Hindlimb muscle (tissue), 1 donor: ENCODE measurements at regions not wholly inside any gene's neighbourhood (a gene's known extent, or its start where the extent isn't known, plus 50 kb on each side); places are given as distances from the start of the nearest gene placed in this dataset.
A peak's percentile ranks its signal among the peaks of the same experiment; 100 is the strongest.

Experiments
- DNase-seq: peaks from one replicate; pipeline ENCODE4 v3.0.0-alpha.2; 2013

DNA sequence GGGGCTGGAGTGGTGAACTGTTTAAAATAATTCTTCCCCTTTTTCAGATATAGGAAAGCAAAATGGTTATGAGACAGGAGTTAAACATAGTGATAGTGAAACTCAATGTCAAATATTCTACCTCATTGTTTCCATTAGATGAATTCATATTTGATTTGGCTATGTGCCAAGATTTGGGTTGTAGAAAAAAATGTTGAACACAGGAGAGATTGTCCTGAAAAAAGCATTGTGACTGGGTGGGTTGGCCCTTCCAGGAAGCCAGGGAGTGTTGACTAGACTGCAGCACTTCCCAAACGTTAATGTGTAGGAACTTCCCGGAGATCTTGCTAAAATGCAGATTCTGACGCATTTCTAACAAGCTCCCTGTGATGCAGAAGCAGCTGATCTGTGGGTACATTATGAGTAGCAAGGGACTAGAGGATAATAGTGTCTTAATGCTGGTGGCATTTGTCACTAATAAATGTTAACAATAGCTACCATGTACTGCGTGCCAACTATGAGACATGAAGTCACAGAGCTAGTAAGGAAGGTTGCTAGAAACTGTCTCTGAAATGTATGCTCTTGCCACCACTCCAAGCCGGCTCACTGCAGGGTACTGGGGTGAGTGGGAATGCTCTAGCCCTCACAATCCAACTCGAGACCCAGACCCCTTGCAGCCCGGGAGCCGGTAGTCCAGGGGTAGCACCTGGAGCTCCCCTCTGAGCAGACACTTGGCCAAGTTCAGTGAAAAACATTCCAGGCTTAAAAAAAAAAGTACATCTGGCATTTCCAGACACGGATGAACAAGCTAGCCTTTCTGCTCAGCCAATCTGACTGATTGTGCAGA is 120.6 kb downstream of the CD47 start:
- DNase-seq, result no peak

DNA sequence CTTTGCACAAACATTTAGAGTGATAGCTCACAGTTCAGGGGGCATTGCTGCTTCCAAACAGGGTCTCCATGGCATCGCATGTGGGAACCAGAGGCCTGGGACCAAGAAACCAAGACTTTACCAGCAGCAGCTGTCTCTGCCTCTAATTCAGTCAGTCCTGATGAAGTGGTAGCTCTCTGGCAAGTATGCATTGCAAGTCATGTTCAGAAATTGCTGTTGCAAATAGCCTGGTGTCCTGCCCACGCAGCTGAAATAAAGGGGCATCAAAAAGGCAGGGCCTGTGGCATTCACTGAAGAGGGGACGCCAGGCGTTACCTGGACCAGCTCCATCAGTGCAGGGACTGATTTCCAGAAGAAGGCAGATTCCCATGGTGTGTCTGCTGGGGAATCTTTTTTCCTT is 121.3 kb downstream of the CD47 start:
- DNase-seq, result no peak

DNA sequence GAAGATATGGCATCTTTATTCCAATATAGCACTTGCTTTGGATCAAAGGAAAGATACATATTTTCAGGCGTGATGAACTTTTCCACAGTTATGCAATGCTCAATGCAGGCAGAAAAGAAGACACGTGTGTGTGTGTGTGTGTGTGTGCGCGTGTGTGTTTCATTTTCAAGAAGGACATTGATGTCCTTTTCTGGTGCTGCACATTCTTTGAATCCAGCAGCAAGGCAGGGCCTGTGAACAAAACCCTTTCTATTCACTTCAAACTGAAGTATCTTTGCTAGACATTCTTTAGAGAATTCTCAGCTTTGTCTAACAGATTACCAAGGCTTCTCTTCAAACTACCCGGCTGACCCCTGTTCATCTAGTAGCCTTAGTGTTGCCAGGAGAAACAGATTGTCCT is 124.6 kb downstream of the CD47 start:
- DNase-seq, result no peak

DNA sequence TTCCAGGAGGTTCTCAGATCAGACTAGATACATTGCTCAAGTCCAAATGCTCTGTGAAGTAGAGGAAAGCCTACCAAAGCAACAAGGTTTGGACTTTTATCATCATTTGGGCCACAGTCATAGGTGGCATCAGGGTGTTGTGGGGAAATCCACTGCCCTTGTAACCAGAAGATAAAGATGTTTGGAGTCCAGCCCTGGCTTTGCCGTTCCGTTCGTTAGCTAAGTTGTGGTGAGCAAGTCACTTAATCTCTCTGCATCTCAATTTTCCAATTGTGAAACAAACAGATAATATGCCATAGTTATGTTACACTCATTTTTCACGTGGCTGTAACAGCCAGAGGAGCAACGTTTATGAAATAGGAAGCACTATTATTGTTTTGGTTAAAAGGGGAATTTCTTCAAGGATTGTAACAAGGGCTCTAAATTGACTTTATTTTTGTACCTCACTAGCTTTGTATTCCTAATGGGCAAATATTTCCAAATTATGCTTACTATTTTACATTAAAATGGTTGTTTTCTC is 125.6 kb downstream of the CD47 start:
- DNase-seq, result no peak

DNA sequence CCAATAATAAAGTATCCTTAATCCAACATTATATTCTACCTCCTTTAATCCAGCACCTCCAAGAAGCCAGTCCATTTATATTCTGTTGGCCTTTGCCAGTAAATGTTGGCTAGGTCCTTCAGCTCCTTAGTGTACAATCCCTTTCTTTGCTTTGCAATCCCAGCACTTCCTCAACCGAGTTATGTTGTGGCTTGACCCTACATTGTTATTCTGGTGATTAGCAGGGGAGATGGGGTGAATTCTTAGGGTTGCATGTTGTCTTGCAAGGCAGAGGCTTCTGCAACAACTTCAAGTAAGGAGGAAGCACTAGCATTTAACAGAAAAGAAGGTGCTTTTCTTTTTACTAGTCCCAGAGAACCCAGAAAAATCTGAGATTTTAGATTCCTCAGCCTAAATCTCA is 127.2 kb downstream of the CD47 start:
- DNase-seq, result no peak

DNA sequence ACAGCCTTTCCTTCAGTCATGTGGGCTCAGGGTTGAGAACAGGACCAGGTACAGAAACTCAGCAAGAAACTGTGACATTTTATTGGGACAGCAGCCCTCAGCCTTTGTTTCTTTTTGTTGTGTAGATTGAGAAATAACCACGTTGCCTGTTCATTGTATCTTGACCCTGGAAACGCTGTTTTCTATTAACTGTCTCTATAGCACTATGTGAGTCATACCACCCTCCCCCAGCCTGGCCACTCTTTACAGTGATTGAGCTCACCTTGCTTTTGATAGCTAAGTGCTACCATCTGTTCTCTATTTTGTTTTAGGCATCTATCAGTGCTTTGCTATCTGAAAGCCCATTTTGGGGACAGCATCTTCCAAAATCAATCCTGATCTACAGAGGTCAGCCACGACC is 127.9 kb downstream of the CD47 start:
- DNase-seq, result no peak

DNA sequence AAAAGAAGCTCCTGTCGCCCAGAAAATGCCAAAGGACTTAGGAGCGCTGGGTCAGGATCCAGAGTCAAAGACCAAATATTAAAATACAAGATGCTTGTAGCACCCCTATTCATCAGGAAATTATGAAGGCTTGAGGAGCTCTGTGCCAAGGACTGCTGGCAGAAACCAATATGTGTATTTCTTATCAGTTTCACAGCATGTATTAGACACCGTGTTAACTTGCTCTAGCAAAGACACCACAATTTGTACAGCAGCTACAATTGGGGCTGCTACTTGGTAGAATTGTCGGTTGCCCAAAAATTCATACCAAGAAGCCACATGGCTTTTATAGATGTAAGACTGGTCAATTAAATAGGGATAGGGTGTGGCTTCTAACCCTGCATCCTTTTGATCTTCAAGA is 128.8 kb downstream of the CD47 start:
- DNase-seq, result no peak

DNA sequence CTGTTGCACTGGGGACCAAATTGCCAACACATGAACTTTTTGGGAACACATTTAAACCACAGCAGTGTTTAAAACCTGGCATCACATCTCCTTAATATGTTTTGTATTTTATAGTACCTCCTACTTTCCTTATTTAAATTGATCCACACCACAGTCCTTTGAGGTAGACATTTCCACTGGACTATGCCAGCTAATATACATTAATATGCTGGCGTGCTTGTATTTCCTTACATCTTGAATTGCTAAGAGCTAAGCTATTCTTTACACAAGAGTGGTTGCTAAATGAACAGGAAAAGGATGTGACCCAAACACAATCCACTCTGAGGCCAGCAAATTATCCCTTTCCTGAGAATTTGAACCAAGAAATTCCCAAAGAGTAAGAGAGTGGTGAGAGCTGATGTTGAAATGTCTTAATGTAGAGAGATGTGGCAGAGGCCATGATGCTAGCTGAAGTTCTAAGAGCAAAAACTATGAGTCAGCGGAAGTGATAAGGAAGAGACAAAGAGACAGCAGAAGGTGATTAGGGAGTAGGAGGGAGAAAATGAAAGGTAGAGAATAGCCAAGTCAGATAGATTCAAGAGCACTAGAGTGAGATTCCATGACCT is 131.2 kb downstream of the CD47 start:
- DNase-seq, result no peak

DNA sequence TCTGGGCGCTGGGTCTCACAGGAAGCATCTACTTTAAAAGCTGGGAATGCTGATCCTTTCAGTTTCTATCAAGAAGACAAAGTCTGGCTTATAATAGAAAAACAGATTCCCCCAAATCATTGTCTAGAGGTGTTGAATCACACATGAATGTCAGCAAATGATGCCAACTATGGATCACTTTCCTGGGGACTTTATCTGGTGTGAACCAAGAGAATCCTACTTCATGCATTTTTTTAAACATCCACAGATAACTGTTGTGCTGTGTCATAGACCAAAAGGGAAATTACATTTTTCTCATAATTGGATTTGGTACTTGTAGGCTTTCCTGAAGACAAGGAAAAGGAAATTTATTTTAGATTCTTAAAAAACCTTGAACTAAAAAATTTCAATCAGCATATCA is 132.7 kb downstream of the CD47 start:
- DNase-seq, result no peak

DNA sequence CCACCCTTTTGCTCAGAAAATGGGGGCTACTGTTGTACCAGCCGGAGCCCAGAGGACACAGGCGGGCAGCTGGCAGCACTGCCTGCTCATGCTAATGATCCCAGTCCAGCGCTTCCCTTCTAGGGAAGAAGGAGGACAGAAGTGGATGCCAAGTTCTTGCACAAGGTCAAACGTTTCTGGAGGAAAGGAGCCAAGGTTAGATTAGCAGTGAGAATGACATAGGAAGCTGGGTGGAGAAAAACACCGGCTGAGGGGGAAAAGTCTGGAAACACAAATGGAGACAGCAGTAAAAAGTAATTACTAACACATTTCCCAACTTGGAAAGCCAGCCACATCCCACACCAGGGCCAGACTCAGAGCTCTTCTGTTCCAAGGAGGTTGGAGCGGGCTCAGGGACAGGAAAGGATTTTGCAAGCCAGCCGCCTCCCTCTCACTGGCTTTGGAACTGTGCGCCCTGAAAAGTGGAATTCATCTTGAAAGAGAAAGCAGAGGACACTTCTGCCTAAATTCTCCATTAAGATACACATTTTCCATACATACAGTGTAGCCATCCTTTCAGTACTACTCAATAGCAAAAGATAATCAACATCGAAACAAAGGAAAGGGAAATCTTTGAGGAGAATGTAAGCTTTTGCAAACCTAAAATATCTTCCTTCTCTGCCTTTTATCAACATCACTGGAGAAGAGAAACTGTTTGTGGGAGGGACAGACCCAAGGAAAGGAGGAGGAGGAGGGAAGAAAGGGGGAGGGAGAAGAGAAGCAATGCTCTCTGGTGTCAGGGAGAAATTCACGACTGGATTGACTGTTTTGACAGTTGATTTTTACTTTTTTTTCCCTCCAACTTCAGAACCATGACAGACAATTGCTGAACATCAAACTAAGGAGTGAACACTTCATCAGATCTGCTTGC is 133.6 kb downstream of the CD47 start:
- DNase-seq, result peak; percentile 93

DNA sequence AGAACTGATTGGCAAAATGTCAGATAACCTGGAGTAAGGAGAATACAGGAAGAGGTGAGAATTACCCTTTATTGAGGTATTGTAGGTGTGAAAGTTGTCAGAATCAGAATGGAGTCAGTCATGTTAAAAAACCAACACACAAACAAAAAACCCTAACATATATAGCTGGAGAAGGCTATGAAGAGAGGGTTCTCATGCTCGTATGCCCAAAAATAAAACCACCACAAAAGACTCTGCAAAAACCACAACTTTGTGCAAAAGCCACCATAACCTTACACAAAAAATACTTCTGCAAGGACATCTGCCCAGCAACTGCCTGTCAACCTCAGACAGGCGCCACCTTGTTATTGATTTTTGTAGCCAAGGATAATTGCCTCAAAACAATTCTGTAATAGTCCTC is 136.0 kb downstream of the CD47 start:
- DNase-seq, result no peak

DNA sequence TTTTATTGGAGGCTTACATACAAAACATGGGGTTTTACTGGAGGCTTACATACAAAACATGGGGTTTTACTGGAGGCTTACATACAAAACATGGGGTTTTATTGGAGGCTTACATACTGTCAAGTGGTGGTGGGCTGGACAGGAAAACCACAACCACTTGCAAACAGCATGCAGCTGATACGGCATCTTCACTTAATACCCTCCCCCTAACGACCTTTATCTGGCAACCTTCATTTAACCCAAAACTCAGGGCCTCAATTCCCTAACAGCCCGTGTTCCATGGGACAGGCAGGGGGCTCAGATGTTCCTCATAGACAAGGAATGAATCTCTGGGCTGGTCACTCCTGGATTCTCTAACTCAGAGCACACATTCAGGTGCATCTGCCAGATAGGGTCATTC is 137.1 kb downstream of the CD47 start:
- no peak for DNase-seq

DNA sequence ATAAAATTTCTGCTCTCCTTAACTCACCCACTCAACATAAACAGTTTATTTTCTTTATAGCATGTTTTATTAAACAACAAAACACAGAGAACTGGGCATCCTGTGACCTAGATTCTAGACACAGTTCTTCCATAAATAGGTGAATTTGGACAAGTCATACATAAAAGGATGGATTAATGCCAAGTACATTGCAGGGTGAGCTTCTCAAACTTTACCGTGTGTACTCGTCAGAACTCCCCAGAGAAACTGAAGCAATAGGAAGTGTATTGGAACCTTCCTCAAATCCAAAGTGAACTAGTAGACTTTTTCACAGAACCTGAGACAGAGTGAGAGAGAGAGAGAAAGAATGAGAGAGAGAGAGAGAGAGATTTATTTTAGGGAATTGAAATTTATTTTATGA is 139.7 kb downstream of the CD47 start:
- no peak for DNase-seq

DNA sequence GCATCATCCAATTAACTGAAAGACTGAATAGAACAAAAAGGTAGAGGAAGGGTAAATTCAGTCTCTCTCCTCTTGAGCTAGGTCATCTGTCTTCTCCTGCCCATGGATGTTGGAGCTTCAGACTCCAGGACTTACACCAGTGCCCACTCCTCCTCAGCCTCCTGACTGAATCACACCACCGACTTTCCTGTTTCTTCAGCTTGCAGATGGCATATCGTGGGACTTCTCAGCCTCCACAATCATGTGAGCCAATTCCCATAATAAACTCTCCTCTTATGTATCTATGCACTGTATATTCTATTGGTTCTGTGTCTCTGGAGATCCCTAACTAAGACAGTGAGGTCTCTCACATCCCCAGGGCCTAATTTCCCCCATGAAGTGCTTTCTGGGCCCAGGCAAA is 140.4 kb downstream of the CD47 start:
- no peak for DNase-seq

DNA sequence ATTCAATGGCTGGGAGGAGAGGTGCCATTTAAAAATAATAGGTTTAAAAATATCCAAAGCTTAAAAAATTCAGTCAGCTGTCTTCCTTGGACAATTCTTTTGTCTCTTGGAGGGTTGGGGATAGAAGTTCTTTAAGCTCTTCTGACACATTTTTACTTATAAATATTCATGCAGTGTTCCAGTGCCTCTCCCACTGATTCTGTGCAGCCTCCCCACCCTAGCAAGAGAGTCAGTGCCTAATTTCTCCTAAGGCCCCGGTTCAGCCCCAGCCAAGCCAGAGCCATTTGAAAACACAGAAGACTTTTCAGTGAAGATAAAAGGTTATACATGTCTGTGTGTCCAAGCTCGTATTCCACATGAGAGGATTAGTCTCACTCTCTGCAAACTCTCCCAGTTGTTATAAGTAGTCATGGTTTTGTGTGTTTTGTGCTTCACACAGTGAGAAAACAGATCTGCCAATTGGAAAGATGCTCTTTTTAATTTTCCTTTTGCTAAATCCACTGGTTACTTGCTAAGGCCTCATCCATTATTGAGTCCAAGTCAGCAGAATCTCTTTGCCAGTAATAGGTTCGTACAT is 141.3 kb downstream of the CD47 start:
- DNase-seq, result peak; percentile 28

DNA sequence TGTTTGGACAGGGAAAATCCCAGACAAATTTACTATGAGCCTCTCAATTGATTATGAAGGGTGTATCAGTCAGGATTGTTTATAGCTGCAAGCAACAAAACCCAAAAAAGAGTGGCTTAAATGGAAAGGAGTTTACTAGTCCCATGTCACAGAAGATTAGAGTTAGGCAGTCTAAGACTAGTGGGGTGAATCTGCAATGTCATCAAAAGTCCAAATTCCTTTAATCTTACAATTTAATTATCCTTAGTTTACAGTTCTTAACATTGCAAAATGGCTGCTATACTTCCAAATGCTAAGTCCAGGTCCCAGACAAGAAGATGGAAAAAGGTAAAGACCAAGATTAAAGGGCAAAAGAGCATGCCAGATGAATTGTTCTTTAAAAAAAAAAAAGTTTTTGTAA is 143.6 kb downstream of the CD47 start:
- no peak for DNase-seq

DNA sequence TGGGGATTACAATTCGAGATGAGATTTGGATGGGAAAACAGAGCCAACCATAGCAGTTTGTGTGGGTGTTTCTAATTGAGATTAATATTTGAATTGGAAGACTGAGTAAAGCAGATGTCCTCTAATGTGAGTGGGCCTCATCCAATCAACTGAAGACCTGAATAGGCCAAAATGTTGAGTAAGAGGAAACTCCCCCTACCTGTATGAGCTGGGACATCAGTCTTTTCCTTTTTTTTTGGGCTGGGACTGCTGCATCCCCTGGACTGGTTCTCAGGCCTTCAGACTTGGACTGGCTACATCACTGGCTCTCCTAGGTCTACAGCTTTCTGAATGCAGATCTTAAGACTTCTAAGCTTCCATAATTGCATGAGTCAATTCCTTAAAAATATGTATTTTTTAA is 144.1 kb downstream of the CD47 start:
- DNase-seq, result no peak

DNA sequence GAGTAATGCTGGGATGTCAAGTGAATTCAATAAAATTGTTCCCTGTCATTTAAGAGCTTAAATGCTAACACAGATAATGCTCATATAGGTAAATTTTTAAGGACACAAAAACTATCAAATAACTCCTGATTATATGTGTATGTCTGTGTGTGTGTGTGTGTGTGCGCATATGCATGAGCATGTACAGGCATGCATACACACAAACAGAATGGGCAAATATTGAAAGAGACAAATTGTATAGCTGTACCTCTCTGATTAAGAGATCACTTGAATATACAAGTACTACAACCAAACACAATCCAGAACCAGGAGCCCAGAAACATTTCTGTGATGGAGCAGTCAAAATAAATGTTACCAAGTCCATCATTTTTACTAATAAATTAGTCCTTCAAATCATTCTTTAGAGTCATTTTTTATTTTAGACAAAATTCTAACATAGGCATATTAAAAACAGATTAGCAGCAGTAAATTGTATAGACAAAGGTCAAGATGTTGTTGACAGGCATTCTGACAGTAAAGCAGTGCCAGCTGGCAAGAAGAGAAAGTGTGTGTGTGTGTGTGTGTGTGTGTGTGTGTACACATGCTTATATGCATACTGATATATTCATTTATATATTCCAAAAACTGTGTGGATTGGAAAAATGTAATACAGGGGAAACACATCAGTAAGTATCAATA is 145.3 kb downstream of the CD47 start:
- no peak for DNase-seq

DNA sequence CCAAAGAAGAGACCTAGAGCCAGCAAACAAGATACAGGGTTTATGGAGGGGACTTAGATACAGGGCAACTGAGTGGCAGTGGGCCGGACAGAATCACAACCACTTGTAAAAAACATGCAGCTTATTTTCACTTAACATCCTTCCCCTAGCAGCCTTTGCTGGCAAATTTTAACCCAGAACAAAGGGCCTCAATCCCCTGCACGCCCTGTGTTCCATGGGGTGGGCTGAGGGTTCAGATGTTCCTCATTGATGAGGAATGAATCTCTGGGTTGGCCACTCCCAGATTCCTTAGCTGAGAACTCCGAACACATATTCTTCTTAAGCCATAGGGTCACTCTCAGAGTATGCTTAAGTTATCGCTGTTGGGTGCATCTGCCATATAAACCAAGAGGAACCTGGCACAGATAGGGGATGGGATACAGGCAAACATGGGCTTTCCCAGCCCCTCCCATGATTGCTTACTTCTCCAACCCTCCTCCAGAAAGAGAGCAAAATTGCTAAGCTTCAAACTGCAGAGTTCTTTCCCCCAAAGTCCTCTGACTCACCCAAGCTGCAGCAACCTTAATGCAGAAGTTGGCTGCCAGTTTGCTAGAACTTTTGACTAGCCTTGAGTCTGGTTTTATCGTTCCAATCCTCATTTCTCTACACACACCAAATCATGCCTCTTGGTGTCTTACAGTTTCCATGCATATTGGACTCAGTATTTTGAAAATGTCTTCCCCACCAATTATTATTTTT is 146.9 kb downstream of the CD47 start:
- peak; percentile 19 for DNase-seq

DNA sequence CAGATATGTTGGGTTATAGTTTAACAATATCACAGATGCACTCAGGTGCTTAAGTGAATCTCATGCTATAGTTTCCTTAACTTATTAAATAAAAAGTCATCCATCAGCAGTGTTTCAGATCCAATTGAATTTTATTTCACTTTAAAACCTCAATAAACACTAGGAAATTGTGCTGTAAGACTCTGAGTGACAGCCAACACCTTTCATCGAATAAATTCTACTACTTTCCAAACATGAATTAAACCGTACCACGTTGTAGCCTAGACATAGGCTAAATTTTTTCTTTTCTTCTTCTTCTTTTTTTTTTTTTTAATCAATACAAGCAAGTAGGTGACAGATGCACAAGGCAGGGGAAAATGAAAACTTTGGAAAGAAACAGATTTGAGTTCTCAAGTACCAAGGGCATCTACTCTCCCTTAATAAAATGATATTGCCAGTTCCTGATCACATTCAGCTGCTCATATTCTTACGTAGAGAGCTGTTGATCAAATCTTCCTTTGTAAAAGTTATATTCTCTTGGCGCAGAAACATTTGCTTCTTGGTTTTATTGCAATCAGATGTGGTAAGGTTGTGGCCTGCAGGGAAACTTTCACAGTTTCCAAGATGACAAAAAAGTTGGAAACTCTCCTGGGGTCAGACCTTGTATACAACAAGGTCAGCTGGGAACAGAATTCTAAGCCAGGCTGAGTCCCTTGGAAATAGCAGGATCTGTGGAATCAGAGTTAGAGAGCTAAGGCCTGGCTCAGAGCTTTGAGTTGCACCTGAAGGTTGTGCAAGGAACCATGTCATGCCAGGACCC is 147.7 kb downstream of the CD47 start:
- DNase-seq, result peak; percentile 23

DNA sequence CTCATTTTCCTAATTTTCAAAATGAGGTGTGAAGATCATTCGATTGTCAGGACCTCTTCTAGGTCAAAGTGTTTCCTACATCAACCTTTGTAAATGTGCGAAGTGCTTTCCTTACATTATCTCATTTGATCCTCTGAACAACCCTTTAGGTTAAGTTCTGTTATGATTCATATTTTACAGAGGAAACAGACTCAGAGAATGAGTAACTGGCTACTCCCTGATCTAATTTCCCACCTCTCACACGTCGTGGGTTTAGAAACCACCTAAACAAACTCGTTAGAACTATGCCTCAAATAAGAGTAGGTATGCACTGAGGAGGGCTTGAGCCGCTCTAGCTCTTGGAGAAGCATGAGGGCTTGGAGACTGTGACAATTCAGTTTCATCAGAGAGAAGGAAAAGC is 148.6 kb downstream of the CD47 start:
- DNase-seq, result no peak
